ENCODE measurements at regions not wholly inside any gene's neighbourhood (a gene's known extent, or its start where the extent isn't known, plus 50 kb on each side); places are given as distances from the start of the nearest gene placed in this dataset.

- Histone ChIP-seq H3K27ac (ENCODE audit: low read depth, low read length) (no peak overlapping the region), H3K27me3 (ENCODE audit: low read length) (no peaks in the 10 kb centered on the region), H3K4me2 (ENCODE audit: low read depth, low read length, poor library complexity, severe bottlenecking) (no peak overlapping the region)
Observed at GRCh38 chr5:168153263-168153875, 138.1 kb upstream of the WWC1 start.

DNA sequence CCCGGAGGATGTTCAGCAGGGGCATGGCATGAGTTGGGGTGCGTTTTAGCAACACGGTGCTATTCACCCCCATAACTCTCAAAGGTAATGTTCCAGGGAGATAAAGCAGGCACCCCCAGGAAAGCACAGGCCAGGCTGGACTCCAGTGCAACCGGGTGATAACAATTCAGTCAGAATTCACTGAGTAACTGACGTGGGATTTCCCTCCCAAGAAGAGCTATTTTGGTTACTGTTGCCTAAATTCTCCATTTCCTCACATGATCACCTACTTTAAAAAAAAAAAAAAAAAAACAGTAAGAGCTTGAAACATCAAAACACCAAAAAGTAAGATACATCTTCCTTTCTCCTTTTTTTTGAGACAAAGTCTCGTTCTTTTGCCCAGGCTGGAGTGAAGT, 137.6 kb upstream of the WWC1 start:
- Histone ChIP-seq H3K9ac (ENCODE audit: low read length) (no peak overlapping the region), H3F3A (ENCODE audit: insufficient read depth) (no peaks in the 10 kb centered on the region), H3K4me3 (ENCODE audit: insufficient read depth, low read length, poor library complexity, severe bottlenecking) (no peak overlapping the region), H3K79me2 (ENCODE audit: insufficient read depth, low read length) (no peaks in the 10 kb centered on the region), H3K9me3 (ENCODE audit: insufficient read depth, low read length) (no peaks in the 10 kb centered on the region), H3K36me3 (ENCODE audit: low read length) (no peaks in the 10 kb centered on the region), H3K27ac (ENCODE audit: low read depth, low read length) (no peak overlapping the region), H4K20me1 (ENCODE audit: low read depth, low read length) (no peaks in the 10 kb centered on the region), H3K4me2 (ENCODE audit: low read depth, low read length, poor library complexity, severe bottlenecking) (no peak overlapping the region), H3K9me2 (replicated peaks; ENCODE audit: insufficient read depth, low read length) (no peaks in the 10 kb centered on the region), H2AFZ (ENCODE audit: low read depth, low read length, severe bottlenecking) (no peak overlapping the region), H3K27me3 (ENCODE audit: low read length) (no peaks in the 10 kb centered on the region)
- TF ChIP-seq EZH2phosphoT487 (conservative IDR thresholded peaks at IDR 0.05; ENCODE audit: low read length): no peak
- TF ChIP-seq, protein P1, sequence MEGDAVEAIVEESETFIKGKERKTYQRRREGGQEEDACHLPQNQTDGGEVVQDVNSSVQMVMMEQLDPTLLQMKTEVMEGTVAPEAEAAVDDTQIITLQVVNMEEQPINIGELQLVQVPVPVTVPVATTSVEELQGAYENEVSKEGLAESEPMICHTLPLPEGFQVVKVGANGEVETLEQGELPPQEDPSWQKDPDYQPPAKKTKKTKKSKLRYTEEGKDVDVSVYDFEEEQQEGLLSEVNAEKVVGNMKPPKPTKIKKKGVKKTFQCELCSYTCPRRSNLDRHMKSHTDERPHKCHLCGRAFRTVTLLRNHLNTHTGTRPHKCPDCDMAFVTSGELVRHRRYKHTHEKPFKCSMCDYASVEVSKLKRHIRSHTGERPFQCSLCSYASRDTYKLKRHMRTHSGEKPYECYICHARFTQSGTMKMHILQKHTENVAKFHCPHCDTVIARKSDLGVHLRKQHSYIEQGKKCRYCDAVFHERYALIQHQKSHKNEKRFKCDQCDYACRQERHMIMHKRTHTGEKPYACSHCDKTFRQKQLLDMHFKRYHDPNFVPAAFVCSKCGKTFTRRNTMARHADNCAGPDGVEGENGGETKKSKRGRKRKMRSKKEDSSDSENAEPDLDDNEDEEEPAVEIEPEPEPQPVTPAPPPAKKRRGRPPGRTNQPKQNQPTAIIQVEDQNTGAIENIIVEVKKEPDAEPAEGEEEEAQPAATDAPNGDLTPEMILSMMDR (IDR thresholded peaks at IDR 0.05; ENCODE audit: insufficient read depth, low read length, poor library complexity, severe bottlenecking): no peak

More at GRCh38 chr5:168153263-168153875, 138.1 kb upstream of the WWC1 start:
- no peak overlapping the region for H3K9ac ChIP-seq (ENCODE audit: low read length)
- H3K79me2 ChIP-seq (ENCODE audit: insufficient read depth, low read length): no peaks in the 10 kb centered on the region
- H3K4me3 ChIP-seq (ENCODE audit: insufficient read depth, low read length, poor library complexity, severe bottlenecking): no peak overlapping the region
- no peaks in the 10 kb centered on the region for H4K20me1 ChIP-seq (ENCODE audit: low read depth, low read length)
- TF ChIP-seq, protein P1 (IDR thresholded peaks at IDR 0.05; ENCODE audit: insufficient read depth, low read length, poor library complexity, severe bottlenecking): no peak
- TF ChIP-seq EZH2phosphoT487 (conservative IDR thresholded peaks at IDR 0.05; ENCODE audit: low read length): no peak
- H3K9me3 ChIP-seq (ENCODE audit: insufficient read depth, low read length): no peaks in the 10 kb centered on the region
- H3F3A ChIP-seq (ENCODE audit: insufficient read depth): no peaks in the 10 kb centered on the region
- no peaks in the 10 kb centered on the region for H3K9me2 ChIP-seq (replicated peaks; ENCODE audit: insufficient read depth, low read length)
- no peak overlapping the region for H2AFZ ChIP-seq (ENCODE audit: low read depth, low read length, severe bottlenecking)
- no peaks in the 10 kb centered on the region for H3K36me3 ChIP-seq (ENCODE audit: low read length)

DNA sequence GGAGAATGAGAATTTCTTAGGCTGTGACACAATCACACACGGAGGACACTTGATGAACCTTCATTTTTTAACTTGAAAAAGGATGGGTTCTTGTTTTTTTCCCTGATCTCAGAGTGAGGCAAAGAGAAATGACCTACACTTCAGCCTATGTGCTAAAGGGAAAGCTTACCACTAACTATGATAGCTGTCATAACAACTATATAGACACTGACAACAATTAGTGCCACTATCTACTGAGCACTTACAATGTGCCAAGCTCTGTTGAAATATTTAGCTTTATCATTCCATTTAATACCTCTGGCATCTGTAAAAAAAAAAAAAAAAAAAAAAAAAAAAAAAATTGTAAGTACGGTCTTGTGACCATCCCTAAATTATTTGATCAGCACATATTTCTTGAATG, 135.9 kb upstream of the WWC1 start:
- no peaks in the 10 kb centered on the region for H3K9me2 ChIP-seq (replicated peaks; ENCODE audit: insufficient read depth, low read length)
- H4K20me1 ChIP-seq (ENCODE audit: low read depth, low read length): no peaks in the 10 kb centered on the region
- no peaks in the 10 kb centered on the region for H3K79me2 ChIP-seq (ENCODE audit: insufficient read depth, low read length)
- no peaks in the 10 kb centered on the region for H3K9me3 ChIP-seq (ENCODE audit: insufficient read depth, low read length)
- no peak for TF ChIP-seq EZH2phosphoT487 (conservative IDR thresholded peaks at IDR 0.05; ENCODE audit: low read length)
- TF ChIP-seq, protein P1 (IDR thresholded peaks at IDR 0.05; ENCODE audit: insufficient read depth, low read length, poor library complexity, severe bottlenecking): no peak
- H3K27ac ChIP-seq (ENCODE audit: low read depth, low read length): no peak overlapping the region
- H3K9ac ChIP-seq (ENCODE audit: low read length): no peak overlapping the region
- H3K4me2 ChIP-seq (ENCODE audit: low read depth, low read length, poor library complexity, severe bottlenecking): no peak overlapping the region
- no peak overlapping the region for H2AFZ ChIP-seq (ENCODE audit: low read depth, low read length, severe bottlenecking)
- H3F3A ChIP-seq (ENCODE audit: insufficient read depth): no peaks in the 10 kb centered on the region
- no peaks in the 10 kb centered on the region for H3K36me3 ChIP-seq (ENCODE audit: low read length)
- no peaks in the 10 kb centered on the region for H3K27me3 ChIP-seq (ENCODE audit: low read length)
- H3K4me3 ChIP-seq (ENCODE audit: insufficient read depth, low read length, poor library complexity, severe bottlenecking): no peak overlapping the region

All from SU-DHL-6 (cell line).